Transverse colon (tissue), 4 donors: ENCODE measurements at regions not wholly inside any gene's neighbourhood (a gene's known extent, or its start where the extent isn't known, plus 50 kb on each side); places are given as distances from the start of the nearest gene placed in this dataset.

Experiments
- DNase-seq: peaks from one replicate; pipeline ENCODE4 v3.0.0-alpha.2; 2019
- H3K27ac ChIP-seq, 4 donors: fragments of 200-600 bp; sonication (generic); 2 replicates each; pipeline ENCODE4 v1.5.1; 2016 to 2018; ENCODE audit warnings: inconsistent platforms in 4 of 4
- H3K27me3 ChIP-seq: fragments of 200-600 bp; sonication (generic); 2 replicates; pipeline ENCODE4 v1.5.1; 2017; ENCODE audit warnings: inconsistent platforms
- H3K36me3 ChIP-seq, 4 donors: fragments of 200-600 bp; sonication (generic); 2 replicates each; pipeline ENCODE4 v1.5.1; 2017 to 2019; ENCODE audit warnings: inconsistent platforms in 4 of 4
- H3K4me1 ChIP-seq, 4 donors: fragments of 200-600 bp; sonication (generic); 2 replicates each; pipeline ENCODE4 v1.5.1; 2017 to 2020; ENCODE audit warnings: inconsistent platforms in 4 of 4
- H3K4me3 ChIP-seq, 4 donors: fragments of 200-600 bp; sonication (generic); 1 replicate in 1 of 4; 2 replicates in 3 of 4; pipeline versions ENCODE4 v1.5.1 to v1.6.1; 2017 to 2019; ENCODE audit warnings: inconsistent platforms in 4 of 4
- H3K9me3 ChIP-seq, 2 donors: fragments of 200-600 bp; sonication (generic); 2 replicates each; pipeline ENCODE4 v1.5.1; 2017 to 2019; ENCODE audit warnings: inconsistent platforms in 2 of 2
- EP300 ChIP-seq: sonication (generic); formaldehyde crosslinking; IDR thresholded peaks from one replicate; pipeline ENCODE4 v1.6.1; 2017; ENCODE audit warnings: antibody characterized with exemption, low read depth
- POLR2A ChIP-seq: fragments of 450-650 bp; IDR thresholded peaks from one replicate; pipeline ENCODE4 v1.6.1; 2016; ENCODE audit warnings: antibody characterized with exemption, mild to moderate bottlenecking, moderate library complexity
- POLR2AphosphoS5 ChIP-seq, 3 donors: sonication (generic); formaldehyde crosslinking; IDR thresholded peaks; one replicate each; pipeline ENCODE4 v1.6.1; 2016; ENCODE audit warnings: antibody characterized with exemption in 3 of 3
- WGBS, 2 donors: methylation state at CpG; one replicate each; pipeline ENCODE4 v1.1.5; 2018; ENCODE audit warnings: low coverage in 1 of 2; 5-methylcytosine and 5-hydroxymethylcytosine counted together
- in situ Hi-C, 4 donors: fragments of 200-750 bp; cut with MboI; loops; one replicate each; pipeline versions ENCODE4 v1.15.0 to v1.15.1; 2017; ENCODE audit warnings: low sequenced_read_pairs in 3 of 4, low pct_ligation_motif_present in 1 of 4, low pct_unique_long_range_greater_than_20kb in 1 of 4
- intact Hi-C: fragments of 100-400 bp; cut with DNase I; formaldehyde crosslinking; loops from one replicate; pipeline ENCODE4 v1.15.1; 2023; ENCODE audit warnings: low total_unique reads
- TF ChIP-seq, protein P1 (sequence below), 5 experiments: fragments of 200-600 bp in 3 of 5; fragments of 450-650 bp in 2 of 5; sonication (generic) in 3 of 5; IDR thresholded peaks; 1 replicate in 2 of 5; 2 replicates in 3 of 5; pipeline ENCODE4 v1.5.1; 2016 to 2017; ENCODE audit warnings: antibody characterized with exemption in 5 of 5, inconsistent platforms in 3 of 5, mild to moderate bottlenecking in 2 of 5, moderate library complexity in 1 of 5

- intact Hi-C loops (no loop called here), in situ Hi-C loops (no loop called here)
- Histone ChIP-seq H3K27me3 (no peaks in the 10 kb centered on the region), H3K4me3 (no peak overlapping the region), H3K36me3 (no peaks in the 10 kb centered on the region), H3K27ac (no peak overlapping the region), H3K9me3 (no peaks in the 10 kb centered on the region), H3K4me1 (no peaks in the 10 kb centered on the region)
- no peak for DNase-seq
- TF ChIP-seq EP300 (no peak), POLR2AphosphoS5 (IDR thresholded peaks at IDR 0.05) (no peak), POLR2A (no peak)
- TF ChIP-seq, protein P1, sequence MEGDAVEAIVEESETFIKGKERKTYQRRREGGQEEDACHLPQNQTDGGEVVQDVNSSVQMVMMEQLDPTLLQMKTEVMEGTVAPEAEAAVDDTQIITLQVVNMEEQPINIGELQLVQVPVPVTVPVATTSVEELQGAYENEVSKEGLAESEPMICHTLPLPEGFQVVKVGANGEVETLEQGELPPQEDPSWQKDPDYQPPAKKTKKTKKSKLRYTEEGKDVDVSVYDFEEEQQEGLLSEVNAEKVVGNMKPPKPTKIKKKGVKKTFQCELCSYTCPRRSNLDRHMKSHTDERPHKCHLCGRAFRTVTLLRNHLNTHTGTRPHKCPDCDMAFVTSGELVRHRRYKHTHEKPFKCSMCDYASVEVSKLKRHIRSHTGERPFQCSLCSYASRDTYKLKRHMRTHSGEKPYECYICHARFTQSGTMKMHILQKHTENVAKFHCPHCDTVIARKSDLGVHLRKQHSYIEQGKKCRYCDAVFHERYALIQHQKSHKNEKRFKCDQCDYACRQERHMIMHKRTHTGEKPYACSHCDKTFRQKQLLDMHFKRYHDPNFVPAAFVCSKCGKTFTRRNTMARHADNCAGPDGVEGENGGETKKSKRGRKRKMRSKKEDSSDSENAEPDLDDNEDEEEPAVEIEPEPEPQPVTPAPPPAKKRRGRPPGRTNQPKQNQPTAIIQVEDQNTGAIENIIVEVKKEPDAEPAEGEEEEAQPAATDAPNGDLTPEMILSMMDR (IDR thresholded peaks at IDR 0.05): no peak
- 33 to 86% methylated on average over 1 to 8 of the region's 8 CpGs for WGBS, 2 donors
Observed at GRCh38 chr12:93972411-93973208, 175.8 kb upstream of the PLXNC1 start.

DNA sequence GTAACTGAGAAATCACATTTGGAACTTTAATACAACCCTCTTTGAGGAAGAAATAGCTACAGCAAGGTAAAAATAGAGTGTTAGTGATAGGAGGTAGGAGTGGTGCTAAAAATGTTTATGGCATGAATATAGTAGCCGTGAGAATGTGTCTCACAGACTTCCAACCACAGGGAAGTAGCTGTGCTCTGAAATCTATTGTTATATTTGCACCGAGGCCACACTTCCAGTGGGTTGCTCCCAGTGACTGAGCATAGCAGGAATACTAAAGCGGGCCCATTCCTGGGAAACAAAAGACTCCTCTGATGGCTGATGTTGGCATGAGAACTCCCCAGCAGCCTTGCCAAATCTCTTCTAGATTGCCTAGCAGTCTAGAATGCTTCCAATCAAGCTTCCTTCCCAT, 174.1 kb upstream of the PLXNC1 start:
- no peak for DNase-seq
- Histone ChIP-seq H3K27me3 (no peaks in the 10 kb centered on the region), H3K36me3 (no peaks in the 10 kb centered on the region), H3K4me1 (no peaks in the 10 kb centered on the region), H3K9me3 (no peaks in the 10 kb centered on the region), H3K4me3 (no peak overlapping the region), H3K27ac (no peak overlapping the region)
- WGBS, 2 donors: 82 to 100% methylated on average over 2 to 3 of the region's 3 CpGs
- TF ChIP-seq, protein P1 (IDR thresholded peaks at IDR 0.05): no peak
- no peak for TF ChIP-seq POLR2A
- no peak for TF ChIP-seq EP300
- TF ChIP-seq POLR2AphosphoS5 (IDR thresholded peaks at IDR 0.05): no peak
- in situ Hi-C loops (no loop called here), intact Hi-C loops (no loop called here)

GRCh38 chr12:93976024-93976423, 172.4 kb upstream of the PLXNC1 start:
- no peak overlapping the region for H3K27ac ChIP-seq
- in situ Hi-C loops (loop anchor here in 2 of 4 donors (25.0 kb wide), 2 partner anchors 414 to 439 kb away; partner anchors contain the start of gene SOCS2 (in 1 of the 2)), intact Hi-C loops (no loop called here)
- H3K4me1 ChIP-seq: no peaks in the 10 kb centered on the region
- H3K9me3 ChIP-seq: no peaks in the 10 kb centered on the region
- H3K4me3 ChIP-seq: no peak overlapping the region
- DNase-seq: no peak
- H3K36me3 ChIP-seq: no peaks in the 10 kb centered on the region
- H3K27me3 ChIP-seq: no peaks in the 10 kb centered on the region
- TF ChIP-seq, protein P1 (IDR thresholded peaks at IDR 0.05): no peak
- TF ChIP-seq POLR2A (no peak), POLR2AphosphoS5 (IDR thresholded peaks at IDR 0.05) (no peak), EP300 (no peak)
- 74% methylated on average over 2 of the region's 2 CpGs; no CpG with 5 or more reads in 1 of the 2 donors for WGBS, 2 donors

DNA sequence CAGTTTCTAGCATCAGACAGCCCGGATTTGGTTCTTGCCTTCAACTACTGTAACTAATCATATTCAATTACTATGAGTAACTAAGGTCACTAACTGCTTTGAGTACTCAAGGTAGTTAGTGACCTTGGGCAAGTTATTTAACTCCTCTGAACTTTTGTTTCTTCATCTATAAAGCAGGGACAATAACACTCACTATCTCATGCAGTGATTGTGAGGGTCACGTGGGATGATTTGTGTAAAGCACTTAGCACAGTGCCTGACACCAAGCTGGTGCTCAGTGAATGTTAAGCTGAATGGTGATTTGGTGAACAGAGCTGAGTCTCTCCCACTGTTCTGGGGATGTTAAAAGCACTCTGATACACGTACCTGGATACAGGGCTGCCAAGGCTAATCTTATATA, 171.3 kb upstream of the PLXNC1 start:
- Histone ChIP-seq H3K9me3 (no peaks in the 10 kb centered on the region), H3K36me3 (no peaks in the 10 kb centered on the region), H3K4me1 (no peaks in the 10 kb centered on the region), H3K27ac (no peak overlapping the region), H3K4me3 (no peak overlapping the region), H3K27me3 (no peaks in the 10 kb centered on the region)
- WGBS, 2 donors: 58 to 87% methylated on average over 2 to 3 of the region's 3 CpGs
- TF ChIP-seq POLR2AphosphoS5 (IDR thresholded peaks at IDR 0.05): no peak
- TF ChIP-seq, protein P1 (IDR thresholded peaks at IDR 0.05): no peak
- TF ChIP-seq EP300: no peak
- no peak for TF ChIP-seq POLR2A
- no peak for DNase-seq
- intact Hi-C loops: no loop called here
- in situ Hi-C loops: loop anchor here in 2 of 4 donors (25.0 kb wide), 2 partner anchors 415 to 440 kb away; partner anchors contain the start of gene SOCS2 (in 1 of the 2)
